Stomach (tissue), 4 donors: ENCODE measurements at regions not wholly inside any gene's neighbourhood (a gene's known extent, or its start where the extent isn't known, plus 50 kb on each side); places are given as distances from the start of the nearest gene placed in this dataset.

Experiments used
- CTCF ChIP-seq, 7 experiments: fragments of 450-650 bp in 4 of 7; fragments of 200-600 bp in 3 of 7; sonication (generic) in 3 of 7; IDR thresholded peaks; one replicate each; pipeline ENCODE4 v1.5.1; 2016 to 2019; ENCODE audit warnings: antibody characterized with exemption in 7 of 7, control low read depth in 2 of 7, mild to moderate bottlenecking in 1 of 7
- EP300 ChIP-seq: sonication (generic); formaldehyde crosslinking; IDR thresholded peaks from one replicate; pipeline ENCODE4 v1.6.1; 2017; ENCODE audit warnings: antibody characterized with exemption
- POLR2A ChIP-seq, 4 donors: fragments of 450-650 bp; IDR thresholded peaks; one replicate each; pipeline ENCODE4 v1.6.1; 2016; ENCODE audit warnings: antibody characterized with exemption in 4 of 4, control low read depth in 2 of 4, mild to moderate bottlenecking in 1 of 4, moderate library complexity in 1 of 4
- POLR2AphosphoS5 ChIP-seq, 3 donors: sonication (generic); formaldehyde crosslinking; IDR thresholded peaks; one replicate each; pipeline ENCODE4 v1.6.1; 2016; ENCODE audit warnings: antibody characterized with exemption in 3 of 3

GRCh38 chr5:68354315-68354714 is 138.8 kb downstream of the PIK3R1 start:
- no peak for TF ChIP-seq EP300
- TF ChIP-seq POLR2A (IDR thresholded peaks at IDR 0.05) = no peak
- TF ChIP-seq CTCF (IDR thresholded peaks at IDR 0.05) = no peak
- TF ChIP-seq POLR2AphosphoS5 (IDR thresholded peaks at IDR 0.05) = no peak
